GM23338 (cell line): ENCODE measurements at regions not wholly inside any gene's neighbourhood (a gene's known extent, or its start where the extent isn't known, plus 50 kb on each side); places are given as distances from the start of the nearest gene placed in this dataset.
A peak's percentile ranks its signal among the peaks of the same experiment; 100 is the strongest.

Experiments used
- ATAC-seq: fragments of 200-7000 bp; cut with Tn5 transposase; 3 replicates; pipeline ENCODE4 v1.9.1; 2020
- DNase-seq: peaks from one replicate; pipeline ENCODE4 v3.0.0-alpha.2; 2015; ENCODE audit warnings: low spot score
- H2AFZ ChIP-seq: fragments of 200-600 bp; sonication (generic); 2 replicates; pipeline ENCODE4 v1.8.0; 2016; ENCODE audit warnings: antibody characterized with exemption, mild to moderate bottlenecking, moderate library complexity
- H3F3A ChIP-seq: fragments of 200-600 bp; sonication (generic); replicated peaks from 2 replicates; pipeline ENCODE4 v1.8.0; 2017; ENCODE audit warnings: antibody characterized with exemption, mixed run types, low read depth
- H3K27ac ChIP-seq: fragments of 200-600 bp; sonication (generic); 2 replicates; pipeline ENCODE4 v1.6.1; 2016; ENCODE audit warnings: low read depth
- H3K27me3 ChIP-seq: fragments of 200-600 bp; sonication (generic); 2 replicates; pipeline ENCODE4 v1.8.0; 2016; ENCODE audit warnings: mild to moderate bottlenecking, mixed run types, moderate library complexity; ENCODE audit not compliant: insufficient read depth
- H3K36me3 ChIP-seq: fragments of 200-600 bp; sonication (generic); 2 replicates; pipeline ENCODE4 v1.8.0; 2016; ENCODE audit warnings: mild to moderate bottlenecking; ENCODE audit not compliant: insufficient read depth
- H3K4me1 ChIP-seq: fragments of 200-600 bp; sonication (generic); 2 replicates; pipeline ENCODE4 v1.8.0; 2016; ENCODE audit warnings: mild to moderate bottlenecking, moderate library complexity; ENCODE audit not compliant: insufficient read depth
- H3K4me2 ChIP-seq: fragments of 200-600 bp; sonication (generic); 2 replicates; pipeline ENCODE4 v1.7.1; 2017; ENCODE audit warnings: mixed run types
- H3K4me3 ChIP-seq: fragments of 200-600 bp; sonication (generic); 2 replicates; pipeline ENCODE4 v1.6.1; 2016; ENCODE audit warnings: mixed run types
- H3K79me2 ChIP-seq: fragments of 200-600 bp; sonication (generic); replicated peaks from 2 replicates; pipeline ENCODE4 v1.8.0; 2017; ENCODE audit warnings: mild to moderate bottlenecking; ENCODE audit not compliant: insufficient read depth
- H3K9me2 ChIP-seq: fragments of 200-600 bp; sonication (generic); 2 replicates; pipeline ENCODE4 v1.8.0; 2017; ENCODE audit not compliant: insufficient read depth
- H4K20me1 ChIP-seq: fragments of 200-600 bp; sonication (generic); replicated peaks from 2 replicates; pipeline ENCODE4 v1.8.0; 2017; ENCODE audit warnings: mild to moderate bottlenecking; ENCODE audit not compliant: insufficient read depth
- H3K27ac Mint-ChIP-seq: 2 replicates; pipeline ENCODE4 v1.8.0; 2020; ENCODE audit warnings: inconsistent platforms, mild to moderate bottlenecking, moderate library complexity, mixed read lengths
- H3K27me3 Mint-ChIP-seq: 3 replicates; pipeline ENCODE4 v1.8.0; 2022; ENCODE audit warnings: low read depth, mild to moderate bottlenecking, moderate library complexity, mixed read lengths, inconsistent platforms; ENCODE audit not compliant: insufficient read depth, poor library complexity
- H3K36me3 Mint-ChIP-seq: 3 replicates; pipeline ENCODE4 v1.8.0; 2021; ENCODE audit warnings: low read depth, mild to moderate bottlenecking, inconsistent platforms, moderate library complexity, mixed read lengths
- H3K4me1 Mint-ChIP-seq: 3 replicates; pipeline ENCODE4 v1.8.0; 2020; ENCODE audit warnings: mild to moderate bottlenecking, inconsistent platforms, mixed read lengths
- H3K4me3 Mint-ChIP-seq: 3 replicates; pipeline ENCODE4 v1.8.0; 2021; ENCODE audit warnings: moderate library complexity, mild to moderate bottlenecking, inconsistent platforms, mixed read lengths
- H3K9me3 Mint-ChIP-seq: 3 replicates; pipeline ENCODE4 v1.8.0; 2020; ENCODE audit warnings: moderate library complexity, mild to moderate bottlenecking, inconsistent platforms, mixed read lengths
- CREB1 ChIP-seq: fragments of 250-450 bp; sonication (Bioruptor Pico); IDR thresholded peaks from 2 replicates; pipeline ENCODE4 v1.5.0; 2020; ENCODE audit warnings: low read depth, mild to moderate bottlenecking, moderate library complexity
- ETS1 ChIP-seq: IDR thresholded peaks from 2 replicates; pipeline ENCODE4 v1.6.1; 2016; ENCODE audit warnings: antibody characterized with exemption
- EZH2 ChIP-seq: fragments of 200-600 bp; sonication (generic); IDR thresholded peaks from one replicate; pipeline ENCODE4 v1.8.0; 2017; ENCODE audit warnings: antibody characterized with exemption, mild to moderate bottlenecking, low read depth; ENCODE audit not compliant: unreplicated experiment
- EZH2phosphoT487 ChIP-seq: fragments of 200-600 bp; sonication (generic); IDR thresholded peaks from one replicate; pipeline ENCODE4 v1.8.1; 2018; ENCODE audit warnings: antibody characterized with exemption; ENCODE audit not compliant: unreplicated experiment
- JUNB ChIP-seq: IDR thresholded peaks from one replicate; pipeline ENCODE4 v1.6.1; 2016; ENCODE audit warnings: antibody characterized with exemption; ENCODE audit not compliant: unreplicated experiment
- NANOG ChIP-seq: IDR thresholded peaks from 2 replicates; pipeline ENCODE4 v1.6.1; 2016; ENCODE audit warnings: antibody characterized with exemption, borderline replicate concordance
- POLR2AphosphoS5 ChIP-seq: IDR thresholded peaks from 2 replicates; pipeline ENCODE4 v1.6.1; 2016; ENCODE audit warnings: antibody characterized with exemption, low read depth
- STAT1 ChIP-seq: IDR thresholded peaks from one replicate; pipeline ENCODE4 v1.6.1; 2016; ENCODE audit warnings: antibody characterized with exemption; ENCODE audit not compliant: unreplicated experiment
- ZNF114 ChIP-seq: fragments of 250-450 bp; sonication (Bioruptor Pico); IDR thresholded peaks from 2 replicates; pipeline ENCODE4 v1.5.0; 2020; ENCODE audit warnings: mild to moderate bottlenecking, moderate library complexity
- ZNF331 ChIP-seq: fragments of 250-450 bp; sonication (Bioruptor Pico); IDR thresholded peaks from 2 replicates; pipeline ENCODE4 v1.5.0; 2020; ENCODE audit warnings: low read depth, mild to moderate bottlenecking, moderate library complexity
- TF ChIP-seq, protein P1 (sequence below): IDR thresholded peaks from one replicate; pipeline ENCODE4 v1.6.1; 2018; ENCODE audit warnings: antibody characterized with exemption; ENCODE audit not compliant: unreplicated experiment
- TF ChIP-seq, protein P2 (sequence below): fragments of 250-450 bp; sonication (Bioruptor Pico); IDR thresholded peaks from 2 replicates; pipeline ENCODE4 v1.5.0; 2020; ENCODE audit warnings: mild to moderate bottlenecking, moderate library complexity
- TF ChIP-seq, protein P3 (sequence below), 2 experiments: fragments of 200-600 bp in 1 of 2; sonication (generic) in 1 of 2; conservative IDR thresholded peaks; 2 replicates each; pipeline versions ENCODE4 v1.5.1 to v1.6.1; 2016 to 2017; ENCODE audit warnings: antibody characterized with exemption in 2 of 2, low read depth in 2 of 2, mild to moderate bottlenecking in 2 of 2, moderate library complexity in 1 of 2

DNA sequence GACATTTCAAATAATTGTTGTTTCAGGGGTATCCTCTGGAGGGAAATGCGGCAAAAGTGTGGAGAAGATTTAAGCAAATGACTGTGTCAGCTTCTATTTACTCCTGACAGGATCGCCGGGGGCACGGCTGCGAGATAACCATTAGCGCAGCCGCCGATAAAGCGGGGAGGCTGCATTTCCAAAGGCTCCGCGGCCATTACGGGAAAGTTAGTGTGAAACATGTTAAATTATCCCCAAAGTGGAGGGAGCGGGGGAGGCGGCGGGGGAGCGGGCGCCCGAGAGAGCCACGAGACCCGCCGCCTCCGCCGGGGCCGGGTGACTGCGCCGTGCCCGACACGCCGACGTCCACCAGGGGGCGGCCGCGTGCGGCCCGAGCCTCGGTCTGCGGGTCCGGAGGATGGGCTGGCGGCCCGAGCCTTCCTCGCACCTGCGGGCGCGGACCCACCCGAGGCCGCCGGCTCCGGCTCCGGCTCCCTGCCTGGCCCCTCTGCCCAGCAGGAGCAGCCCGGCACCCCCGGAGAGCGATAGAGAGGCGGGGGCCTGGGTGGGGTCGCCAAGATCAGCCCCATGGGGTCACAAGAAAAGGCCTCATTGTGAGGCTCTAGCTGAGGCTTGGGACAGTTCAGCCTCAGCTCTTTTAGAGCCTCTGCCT lies 74.4 kb upstream of the PAX2 start:
- H3F3A ChIP-seq = 0 out of 2 replicates have a peak, but pooled peaks cover 11% of the 10 kb centered on the region
- H2AFZ ChIP-seq = peak overlapping the region; percentile 76
- no peaks in the 10 kb centered on the region for H3K36me3 ChIP-seq
- ATAC-seq (peak; percentile 86), DNase-seq (peak; percentile 73)
- H3K4me3 Mint-ChIP-seq = peak overlapping the region; percentile 68
- H3K27me3 Mint-ChIP-seq = peaks cover 39% of the 10 kb centered on the region
- TF ChIP-seq STAT1 (no peak), JUNB (no peak), EZH2 (peak; percentile 48), EZH2phosphoT487 (no peak), CREB1 (CRISPR knock-in tag) (no peak), POLR2AphosphoS5 (no peak), NANOG (no peak), ZNF114 (no peak), ETS1 (no peak), ZNF331 (CRISPR knock-in tag) (no peak)
- TF ChIP-seq, protein P1, sequence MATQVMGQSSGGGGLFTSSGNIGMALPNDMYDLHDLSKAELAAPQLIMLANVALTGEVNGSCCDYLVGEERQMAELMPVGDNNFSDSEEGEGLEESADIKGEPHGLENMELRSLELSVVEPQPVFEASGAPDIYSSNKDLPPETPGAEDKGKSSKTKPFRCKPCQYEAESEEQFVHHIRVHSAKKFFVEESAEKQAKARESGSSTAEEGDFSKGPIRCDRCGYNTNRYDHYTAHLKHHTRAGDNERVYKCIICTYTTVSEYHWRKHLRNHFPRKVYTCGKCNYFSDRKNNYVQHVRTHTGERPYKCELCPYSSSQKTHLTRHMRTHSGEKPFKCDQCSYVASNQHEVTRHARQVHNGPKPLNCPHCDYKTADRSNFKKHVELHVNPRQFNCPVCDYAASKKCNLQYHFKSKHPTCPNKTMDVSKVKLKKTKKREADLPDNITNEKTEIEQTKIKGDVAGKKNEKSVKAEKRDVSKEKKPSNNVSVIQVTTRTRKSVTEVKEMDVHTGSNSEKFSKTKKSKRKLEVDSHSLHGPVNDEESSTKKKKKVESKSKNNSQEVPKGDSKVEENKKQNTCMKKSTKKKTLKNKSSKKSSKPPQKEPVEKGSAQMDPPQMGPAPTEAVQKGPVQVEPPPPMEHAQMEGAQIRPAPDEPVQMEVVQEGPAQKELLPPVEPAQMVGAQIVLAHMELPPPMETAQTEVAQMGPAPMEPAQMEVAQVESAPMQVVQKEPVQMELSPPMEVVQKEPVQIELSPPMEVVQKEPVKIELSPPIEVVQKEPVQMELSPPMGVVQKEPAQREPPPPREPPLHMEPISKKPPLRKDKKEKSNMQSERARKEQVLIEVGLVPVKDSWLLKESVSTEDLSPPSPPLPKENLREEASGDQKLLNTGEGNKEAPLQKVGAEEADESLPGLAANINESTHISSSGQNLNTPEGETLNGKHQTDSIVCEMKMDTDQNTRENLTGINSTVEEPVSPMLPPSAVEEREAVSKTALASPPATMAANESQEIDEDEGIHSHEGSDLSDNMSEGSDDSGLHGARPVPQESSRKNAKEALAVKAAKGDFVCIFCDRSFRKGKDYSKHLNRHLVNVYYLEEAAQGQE = no peak
- TF ChIP-seq, protein P2, sequence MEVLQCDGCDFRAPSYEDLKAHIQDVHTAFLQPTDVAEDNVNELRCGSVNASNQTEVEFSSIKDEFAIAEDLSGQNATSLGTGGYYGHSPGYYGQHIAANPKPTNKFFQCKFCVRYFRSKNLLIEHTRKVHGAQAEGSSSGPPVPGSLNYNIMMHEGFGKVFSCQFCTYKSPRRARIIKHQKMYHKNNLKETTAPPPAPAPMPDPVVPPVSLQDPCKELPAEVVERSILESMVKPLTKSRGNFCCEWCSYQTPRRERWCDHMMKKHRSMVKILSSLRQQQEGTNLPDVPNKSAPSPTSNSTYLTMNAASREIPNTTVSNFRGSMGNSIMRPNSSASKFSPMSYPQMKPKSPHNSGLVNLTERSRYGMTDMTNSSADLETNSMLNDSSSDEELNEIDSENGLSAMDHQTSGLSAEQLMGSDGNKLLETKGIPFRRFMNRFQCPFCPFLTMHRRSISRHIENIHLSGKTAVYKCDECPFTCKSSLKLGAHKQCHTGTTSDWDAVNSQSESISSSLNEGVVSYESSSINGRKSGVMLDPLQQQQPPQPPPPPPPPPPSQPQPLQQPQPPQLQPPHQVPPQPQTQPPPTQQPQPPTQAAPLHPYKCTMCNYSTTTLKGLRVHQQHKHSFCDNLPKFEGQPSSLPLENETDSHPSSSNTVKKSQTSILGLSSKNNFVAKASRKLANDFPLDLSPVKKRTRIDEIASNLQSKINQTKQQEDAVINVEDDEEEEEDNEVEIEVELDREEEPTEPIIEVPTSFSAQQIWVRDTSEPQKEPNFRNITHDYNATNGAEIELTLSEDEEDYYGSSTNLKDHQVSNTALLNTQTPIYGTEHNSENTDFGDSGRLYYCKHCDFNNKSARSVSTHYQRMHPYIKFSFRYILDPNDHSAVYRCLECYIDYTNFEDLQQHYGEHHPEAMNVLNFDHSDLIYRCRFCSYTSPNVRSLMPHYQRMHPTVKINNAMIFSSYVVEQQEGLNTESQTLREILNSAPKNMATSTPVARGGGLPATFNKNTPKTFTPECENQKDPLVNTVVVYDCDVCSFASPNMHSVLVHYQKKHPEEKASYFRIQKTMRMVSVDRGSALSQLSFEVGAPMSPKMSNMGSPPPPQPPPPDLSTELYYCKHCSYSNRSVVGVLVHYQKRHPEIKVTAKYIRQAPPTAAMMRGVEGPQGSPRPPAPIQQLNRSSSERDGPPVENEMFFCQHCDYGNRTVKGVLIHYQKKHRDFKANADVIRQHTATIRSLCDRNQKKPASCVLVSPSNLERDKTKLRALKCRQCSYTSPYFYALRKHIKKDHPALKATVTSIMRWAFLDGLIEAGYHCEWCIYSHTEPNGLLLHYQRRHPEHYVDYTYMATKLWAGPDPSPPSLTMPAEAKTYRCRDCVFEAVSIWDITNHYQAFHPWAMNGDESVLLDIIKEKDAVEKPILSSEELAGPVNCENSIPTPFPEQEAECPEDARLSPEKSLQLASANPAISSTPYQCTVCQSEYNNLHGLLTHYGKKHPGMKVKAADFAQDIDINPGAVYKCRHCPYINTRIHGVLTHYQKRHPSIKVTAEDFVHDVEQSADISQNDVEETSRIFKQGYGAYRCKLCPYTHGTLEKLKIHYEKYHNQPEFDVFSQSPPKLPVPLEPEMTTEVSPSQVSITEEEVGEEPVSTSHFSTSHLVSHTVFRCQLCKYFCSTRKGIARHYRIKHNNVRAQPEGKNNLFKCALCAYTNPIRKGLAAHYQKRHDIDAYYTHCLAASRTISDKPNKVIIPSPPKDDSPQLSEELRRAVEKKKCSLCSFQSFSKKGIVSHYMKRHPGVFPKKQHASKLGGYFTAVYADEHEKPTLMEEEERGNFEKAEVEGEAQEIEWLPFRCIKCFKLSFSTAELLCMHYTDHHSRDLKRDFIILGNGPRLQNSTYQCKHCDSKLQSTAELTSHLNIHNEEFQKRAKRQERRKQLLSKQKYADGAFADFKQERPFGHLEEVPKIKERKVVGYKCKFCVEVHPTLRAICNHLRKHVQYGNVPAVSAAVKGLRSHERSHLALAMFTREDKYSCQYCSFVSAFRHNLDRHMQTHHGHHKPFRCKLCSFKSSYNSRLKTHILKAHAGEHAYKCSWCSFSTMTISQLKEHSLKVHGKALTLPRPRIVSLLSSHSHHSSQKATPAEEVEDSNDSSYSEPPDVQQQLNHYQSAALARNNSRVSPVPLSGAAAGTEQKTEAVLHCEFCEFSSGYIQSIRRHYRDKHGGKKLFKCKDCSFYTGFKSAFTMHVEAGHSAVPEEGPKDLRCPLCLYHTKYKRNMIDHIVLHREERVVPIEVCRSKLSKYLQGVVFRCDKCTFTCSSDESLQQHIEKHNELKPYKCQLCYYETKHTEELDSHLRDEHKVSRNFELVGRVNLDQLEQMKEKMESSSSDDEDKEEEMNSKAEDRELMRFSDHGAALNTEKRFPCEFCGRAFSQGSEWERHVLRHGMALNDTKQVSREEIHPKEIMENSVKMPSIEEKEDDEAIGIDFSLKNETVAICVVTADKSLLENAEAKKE (CRISPR knock-in tag) = no peak
- TF ChIP-seq, protein P3, sequence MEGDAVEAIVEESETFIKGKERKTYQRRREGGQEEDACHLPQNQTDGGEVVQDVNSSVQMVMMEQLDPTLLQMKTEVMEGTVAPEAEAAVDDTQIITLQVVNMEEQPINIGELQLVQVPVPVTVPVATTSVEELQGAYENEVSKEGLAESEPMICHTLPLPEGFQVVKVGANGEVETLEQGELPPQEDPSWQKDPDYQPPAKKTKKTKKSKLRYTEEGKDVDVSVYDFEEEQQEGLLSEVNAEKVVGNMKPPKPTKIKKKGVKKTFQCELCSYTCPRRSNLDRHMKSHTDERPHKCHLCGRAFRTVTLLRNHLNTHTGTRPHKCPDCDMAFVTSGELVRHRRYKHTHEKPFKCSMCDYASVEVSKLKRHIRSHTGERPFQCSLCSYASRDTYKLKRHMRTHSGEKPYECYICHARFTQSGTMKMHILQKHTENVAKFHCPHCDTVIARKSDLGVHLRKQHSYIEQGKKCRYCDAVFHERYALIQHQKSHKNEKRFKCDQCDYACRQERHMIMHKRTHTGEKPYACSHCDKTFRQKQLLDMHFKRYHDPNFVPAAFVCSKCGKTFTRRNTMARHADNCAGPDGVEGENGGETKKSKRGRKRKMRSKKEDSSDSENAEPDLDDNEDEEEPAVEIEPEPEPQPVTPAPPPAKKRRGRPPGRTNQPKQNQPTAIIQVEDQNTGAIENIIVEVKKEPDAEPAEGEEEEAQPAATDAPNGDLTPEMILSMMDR (conservative IDR thresholded peaks at IDR 0.05; ENCODE audit: low read depth in 2 of 2) = peak; percentile 61 to 80
- peaks cover 66% of the 10 kb centered on the region for H3K27me3 ChIP-seq
- H3K27ac Mint-ChIP-seq = no peak overlapping the region
- H3K4me1 ChIP-seq = peaks cover 26% of the 10 kb centered on the region
- H3K4me3 ChIP-seq = peak overlapping the region; percentile 57
- H3K9me2 ChIP-seq = no peaks in the 10 kb centered on the region
- H3K9me3 Mint-ChIP-seq = no peaks in the 10 kb centered on the region
- peak overlapping the region; percentile 87 for H3K4me2 ChIP-seq
- H3K36me3 Mint-ChIP-seq = no peaks in the 10 kb centered on the region
- no peaks in the 10 kb centered on the region; the same call in 1 of the 2 replicates for H4K20me1 ChIP-seq
- peaks cover 34% of the 10 kb centered on the region for H3K4me1 Mint-ChIP-seq
- H3K27ac ChIP-seq = no peak overlapping the region
- no peaks in the 10 kb centered on the region for H3K79me2 ChIP-seq
